Cardiac muscle cell (in vitro differentiated cells and primary cell): ENCODE measurements at regions not wholly inside any gene's neighbourhood (a gene's known extent, or its start where the extent isn't known, plus 50 kb on each side); places are given as distances from the start of the nearest gene placed in this dataset.

ENCODE experiments used
- DNase-seq, 2 donors: peaks; one replicate each; pipeline versions ENCODE4 v3.0.0 to v3.0.0-alpha.2; 2010 to 2017; ENCODE audit warnings: low read depth in 1 of 2, low spot score in 1 of 2
- H3K27ac ChIP-seq: fragments of 200-600 bp; sonication (generic); 2 replicates; pipeline ENCODE4 v1.5.1; 2016
- H3K27me3 ChIP-seq: fragments of 200-600 bp; sonication (generic); 2 replicates; pipeline ENCODE4 v1.6.0; 2016; ENCODE audit warnings: control low read depth
- H3K36me3 ChIP-seq: fragments of 200-600 bp; sonication (generic); 2 replicates; pipeline ENCODE4 v1.5.1; 2016; ENCODE audit warnings: control low read depth
- H3K4me1 ChIP-seq: fragments of 200-600 bp; sonication (generic); 2 replicates; pipeline ENCODE4 v1.8.1; 2017; ENCODE audit warnings: low read depth, mild to moderate bottlenecking, mixed run types
- H3K4me3 ChIP-seq: fragments of 200-600 bp; sonication (generic); 2 replicates; pipeline ENCODE4 v1.5.1; 2016; ENCODE audit warnings: mild to moderate bottlenecking
- H3K9me3 ChIP-seq: fragments of 200-600 bp; sonication (generic); 2 replicates; pipeline ENCODE4 v1.5.1; 2017; ENCODE audit warnings: low read depth, mild to moderate bottlenecking, control low read depth
- CTCF ChIP-seq: IDR thresholded peaks from 2 replicates; pipeline ENCODE4 v1.5.1; 2012; ENCODE audit warnings: low read depth, mild to moderate bottlenecking, low read length

DNA sequence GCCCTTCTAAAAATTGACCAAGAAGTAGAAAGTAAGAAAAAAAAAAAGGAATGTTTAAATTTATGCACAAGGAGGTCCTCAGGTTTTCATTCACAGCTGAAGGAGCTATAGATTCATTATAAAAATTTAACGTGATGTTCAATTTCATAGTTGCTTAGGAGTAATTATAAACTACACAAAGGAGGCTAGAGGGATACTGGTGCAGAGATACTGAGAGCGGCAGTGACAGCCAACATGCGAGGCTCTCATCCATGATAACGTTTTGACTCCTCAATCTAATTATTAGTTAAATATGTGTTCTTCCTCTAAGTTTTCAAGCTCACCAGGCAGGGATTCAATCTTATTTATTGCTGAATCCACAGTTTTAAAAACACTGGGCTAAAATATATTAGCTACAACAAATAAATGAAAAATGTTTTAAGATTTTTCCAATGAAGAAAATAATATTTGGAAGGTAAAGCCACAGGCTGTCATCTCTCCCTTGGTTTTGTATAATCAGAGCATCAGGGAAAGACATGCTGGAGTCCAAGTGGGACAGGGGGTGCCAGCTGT is 49.8 kb upstream of the TRPC4 start:
- H3K27me3 ChIP-seq: no peaks in the 10 kb centered on the region
- no peaks in the 10 kb centered on the region for H3K4me1 ChIP-seq
- no peaks in the 10 kb centered on the region for H3K9me3 ChIP-seq
- H3K27ac ChIP-seq: no peak overlapping the region
- no peaks in the 10 kb centered on the region for H3K36me3 ChIP-seq
- H3K4me3 ChIP-seq: no peak overlapping the region
- DNase-seq: no peak
- no peak for TF ChIP-seq CTCF
